ENCODE measurements at regions not wholly inside any gene's neighbourhood (a gene's known extent, or its start where the extent isn't known, plus 50 kb on each side); places are given as distances from the start of the nearest gene placed in this dataset.
"Not testable (repeated sequence)": the region's sequence is repeated elsewhere in the genome, so short reads cannot be mapped to it uniquely, and the experiment has no call there.

GRCh38 chr7:157467496-157468212, 130.8 kb downstream of the DNAJB6 start:
- DNase-seq (ENCODE audit: low read depth in 2 of 2): no peak

- no peak for DNase-seq (ENCODE audit: low read depth in 2 of 2)
These were observed 131.7 kb downstream of the DNAJB6 start for GRCh38 chr7:157468221-157469111.

- DNase-seq (ENCODE audit: low read depth in 2 of 2): no peak
These were observed 132.6 kb downstream of the DNAJB6 start for GRCh38 chr7:157469181-157470016.

DNA sequence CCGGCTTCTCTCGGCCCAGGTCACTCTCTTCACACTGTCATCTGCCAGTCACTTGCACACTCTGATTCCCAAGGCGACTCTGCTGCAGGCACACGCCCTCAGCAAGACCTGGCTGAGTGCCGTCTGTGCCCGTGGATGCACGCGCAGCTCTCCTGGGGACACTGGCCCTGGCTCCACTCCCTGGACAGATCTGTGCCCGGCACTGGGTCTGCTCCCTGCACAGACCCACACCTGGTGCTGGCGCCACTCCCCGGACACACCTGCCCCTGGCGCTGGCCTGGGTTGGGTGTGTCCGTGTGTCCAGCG, 133.2 kb downstream of the DNAJB6 start:
- no peak for DNase-seq (ENCODE audit: low read depth in 2 of 2)

GRCh38 chr7:157470701-157471131, 133.9 kb downstream of the DNAJB6 start:
- DNase-seq (ENCODE audit: low read depth in 2 of 2): no peak

DNA sequence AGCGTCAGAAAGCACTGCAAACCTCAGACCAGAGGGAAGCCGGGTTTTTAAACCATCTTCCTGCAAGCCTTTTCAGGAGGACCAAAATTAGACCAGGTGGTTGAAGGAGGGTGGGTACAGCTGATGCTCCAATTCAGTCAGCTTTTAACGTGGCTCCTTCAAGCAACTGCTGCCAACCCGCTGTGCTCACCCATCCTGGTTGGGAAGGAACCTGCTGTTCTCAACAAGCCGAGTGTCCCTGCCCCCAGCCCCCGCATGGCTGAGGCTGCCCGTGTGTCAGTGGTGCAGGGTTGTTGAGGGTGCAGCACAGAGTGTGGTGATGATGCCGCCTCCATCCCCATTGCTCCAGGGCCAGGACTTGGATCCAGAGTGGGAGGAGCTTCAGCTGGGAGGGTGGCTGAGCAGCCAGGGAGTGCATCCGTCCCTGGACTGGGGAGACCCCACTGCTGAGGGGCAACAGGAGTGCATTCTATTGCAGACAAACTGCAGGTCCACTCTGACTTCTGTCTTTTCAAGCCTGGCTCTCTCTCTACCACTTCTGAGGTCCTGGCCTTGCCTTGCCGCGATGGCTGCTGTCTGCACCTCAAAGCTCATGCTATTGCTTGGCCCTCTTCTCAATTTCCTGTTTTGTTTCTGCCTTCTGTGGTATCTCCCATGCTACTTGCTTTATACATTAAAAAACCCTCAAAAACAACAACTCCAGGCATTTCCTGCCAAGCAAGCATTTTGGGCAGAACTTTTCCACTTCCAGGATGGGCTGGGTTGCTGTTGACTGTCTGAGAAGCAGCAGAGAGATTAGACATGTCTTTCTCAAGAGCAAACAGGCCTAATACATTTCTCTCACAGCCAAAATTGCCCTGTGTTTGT, 134.7 kb downstream of the DNAJB6 start:
- no peak for DNase-seq (ENCODE audit: low read depth in 2 of 2)

- no peak for DNase-seq (ENCODE audit: low read depth in 2 of 2)
These were observed 135.7 kb downstream of the DNAJB6 start for GRCh38 chr7:157472311-157473050.

GRCh38 chr7:157473051-157473569, 136.3 kb downstream of the DNAJB6 start:
- DNase-seq (ENCODE audit: low read depth in 2 of 2): no peak

GRCh38 chr7:157474685-157475084, 137.9 kb downstream of the DNAJB6 start:
- DNase-seq (ENCODE audit: low read depth in 2 of 2): no peak

DNA sequence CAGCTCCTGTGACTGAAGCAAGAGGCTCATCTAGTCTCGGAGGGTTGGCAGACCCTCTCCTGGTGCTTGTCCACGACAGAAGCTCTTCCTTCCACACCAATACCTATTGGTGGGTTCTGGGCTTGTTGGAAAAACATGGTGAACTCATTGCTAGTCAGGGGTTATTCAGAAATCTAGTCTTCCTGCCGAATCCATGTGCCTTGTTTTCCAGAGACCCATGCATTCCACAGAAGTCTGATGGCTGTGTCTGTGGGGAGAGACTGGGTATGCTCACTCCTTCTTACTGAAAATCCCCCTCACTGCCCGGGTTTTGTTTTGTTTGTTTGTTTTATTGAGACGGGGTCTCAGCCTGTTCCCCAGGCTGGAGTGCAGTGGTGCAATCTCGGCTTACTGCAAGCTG, 138.3 kb downstream of the DNAJB6 start:
- DNase-seq (ENCODE audit: low read depth in 2 of 2): no peak

DNA sequence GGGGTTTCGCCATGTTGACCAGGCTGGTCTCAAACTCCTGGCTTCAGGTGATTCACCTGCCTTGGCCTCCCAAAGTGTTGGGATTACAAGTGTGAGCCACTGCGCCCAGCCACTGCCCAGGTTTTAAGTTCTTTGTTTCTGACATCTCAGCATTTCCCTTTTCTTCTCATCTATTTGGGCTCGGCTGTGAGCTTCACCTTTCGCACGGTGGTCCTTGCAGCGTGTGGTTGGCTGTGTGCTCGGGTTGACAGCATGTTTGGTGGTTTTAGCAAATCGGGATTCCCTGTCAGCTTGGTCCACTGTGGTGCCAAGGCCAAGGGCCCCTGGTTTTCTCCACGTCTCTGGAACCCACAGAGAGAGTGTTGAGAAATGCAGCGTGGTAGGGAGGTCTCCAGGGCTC, 138.8 kb downstream of the DNAJB6 start:
- no peak for DNase-seq (ENCODE audit: low read depth in 2 of 2)

DNA sequence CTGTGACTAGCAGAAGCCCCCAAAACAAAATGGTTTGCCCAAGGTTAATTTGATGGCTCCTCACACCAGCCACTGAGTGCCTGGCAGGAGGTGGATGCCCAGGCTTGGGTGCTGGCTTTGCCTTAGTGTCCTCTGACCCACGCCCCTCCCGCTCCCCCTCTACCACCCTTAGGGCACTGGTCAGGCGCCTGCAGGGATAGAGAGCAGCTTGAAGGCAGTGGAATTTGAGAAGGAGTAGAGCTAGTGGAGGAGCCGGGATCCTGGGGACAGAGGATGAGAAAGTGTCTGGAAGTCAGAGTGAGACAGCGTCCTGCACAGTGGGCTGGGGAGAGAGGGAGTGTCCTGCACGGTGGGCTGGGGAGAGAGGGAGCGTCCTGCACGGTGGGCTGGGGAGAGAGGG, 139.4 kb downstream of the DNAJB6 start:
- no peak for DNase-seq (ENCODE audit: low read depth in 2 of 2)

DNA sequence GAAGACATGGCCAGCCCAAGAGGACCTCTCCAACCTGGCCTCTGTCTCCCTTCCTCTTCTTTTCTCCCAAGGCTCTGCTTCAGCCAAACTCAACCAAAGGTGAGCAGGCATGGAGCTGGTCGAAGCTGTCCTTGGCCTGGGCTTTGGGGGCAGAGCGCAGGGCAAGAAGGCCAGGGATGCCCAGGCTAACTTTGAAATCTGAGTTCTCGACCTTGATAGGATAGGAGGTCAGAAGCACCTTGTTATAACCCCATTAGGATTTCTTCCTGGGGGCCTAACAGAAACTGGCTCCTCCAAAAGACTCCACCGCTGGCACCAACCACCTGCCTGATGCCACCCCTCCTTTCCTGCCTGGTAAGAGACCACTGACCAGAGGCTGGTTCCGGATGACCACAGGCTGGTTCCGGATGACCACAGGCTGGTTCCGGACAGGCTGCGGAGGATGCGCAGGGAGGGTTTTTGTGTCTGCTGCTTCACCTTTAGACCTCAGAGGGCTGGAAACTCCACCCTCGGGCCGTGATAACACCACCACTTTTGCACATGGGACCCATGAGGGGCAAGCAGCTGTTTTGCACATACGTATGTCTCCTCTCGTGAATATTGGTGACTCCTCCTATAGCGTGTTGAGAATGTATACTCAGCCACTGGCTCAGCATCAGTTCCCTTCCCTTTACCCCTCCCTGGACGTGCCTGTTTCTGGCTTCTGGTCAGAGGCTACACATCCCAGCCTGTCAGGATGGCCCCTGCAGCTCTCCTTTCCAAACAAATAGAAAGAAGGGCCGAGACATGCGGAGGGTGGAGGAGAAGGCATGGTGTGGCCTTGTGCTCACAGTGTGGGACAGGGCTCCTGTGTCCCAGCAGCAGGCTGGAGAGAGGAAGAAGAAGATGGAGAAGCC, 140.1 kb downstream of the DNAJB6 start:
- DNase-seq (ENCODE audit: low read depth in 2 of 2): no peak

GRCh38 chr7:157477550-157478212, 140.9 kb downstream of the DNAJB6 start:
- peak in 1 of 2 experiments; percentile 17 for DNase-seq (ENCODE audit: low read depth in 2 of 2)

- not testable (repeated sequence) for DNase-seq (ENCODE audit: low read depth in 2 of 2)
These were observed 141.8 kb downstream of the DNAJB6 start for GRCh38 chr7:157478611-157479010.

- DNase-seq (ENCODE audit: low read depth in 2 of 2): no peak
These were observed 142.5 kb downstream of the DNAJB6 start for GRCh38 chr7:157479326-157479725.

- DNase-seq (ENCODE audit: low read depth in 2 of 2): no peak
These were observed 143.7 kb downstream of the DNAJB6 start for GRCh38 chr7:157480371-157481050.

GRCh38 chr7:157481389-157481788, 144.6 kb downstream of the DNAJB6 start:
- no peak for DNase-seq (ENCODE audit: low read depth in 2 of 2)
